ENCODE measurements at regions not wholly inside any gene's neighbourhood (a gene's known extent, or its start where the extent isn't known, plus 50 kb on each side); places are given as distances from the start of the nearest gene placed in this dataset.

DNA sequence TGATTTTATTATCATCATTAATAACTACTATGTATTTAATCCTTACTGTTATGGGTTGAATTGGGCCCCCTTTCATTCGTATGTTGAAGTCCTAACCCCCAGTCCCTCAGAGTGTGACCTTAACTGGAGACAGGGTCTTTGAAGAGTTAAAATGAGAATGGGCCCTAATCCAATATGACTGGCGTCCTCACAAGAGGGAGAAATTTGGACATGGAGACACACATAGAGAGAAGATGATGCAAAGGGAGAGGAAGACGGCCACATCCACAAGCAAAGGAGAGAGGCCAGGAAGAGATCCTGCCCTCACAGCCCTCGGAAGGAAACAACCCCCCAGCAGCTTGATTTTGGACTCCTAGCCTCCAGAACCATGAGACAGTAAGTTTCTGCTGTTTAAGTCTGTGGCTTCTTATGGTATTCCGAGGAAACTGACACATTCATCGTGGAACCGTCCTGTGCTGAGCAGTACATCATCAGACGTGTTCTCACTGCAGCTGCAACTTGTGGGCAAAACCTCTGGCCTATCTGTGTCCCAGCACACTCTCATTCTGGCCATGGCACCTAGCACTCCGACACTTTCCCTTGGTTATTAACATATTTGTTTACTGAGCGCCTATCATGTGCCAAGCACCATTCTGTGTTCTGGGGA, 127.6 kb downstream of the SLC38A6 start:
- no peak for DNase-seq (ENCODE audit: low spot score)

DNA sequence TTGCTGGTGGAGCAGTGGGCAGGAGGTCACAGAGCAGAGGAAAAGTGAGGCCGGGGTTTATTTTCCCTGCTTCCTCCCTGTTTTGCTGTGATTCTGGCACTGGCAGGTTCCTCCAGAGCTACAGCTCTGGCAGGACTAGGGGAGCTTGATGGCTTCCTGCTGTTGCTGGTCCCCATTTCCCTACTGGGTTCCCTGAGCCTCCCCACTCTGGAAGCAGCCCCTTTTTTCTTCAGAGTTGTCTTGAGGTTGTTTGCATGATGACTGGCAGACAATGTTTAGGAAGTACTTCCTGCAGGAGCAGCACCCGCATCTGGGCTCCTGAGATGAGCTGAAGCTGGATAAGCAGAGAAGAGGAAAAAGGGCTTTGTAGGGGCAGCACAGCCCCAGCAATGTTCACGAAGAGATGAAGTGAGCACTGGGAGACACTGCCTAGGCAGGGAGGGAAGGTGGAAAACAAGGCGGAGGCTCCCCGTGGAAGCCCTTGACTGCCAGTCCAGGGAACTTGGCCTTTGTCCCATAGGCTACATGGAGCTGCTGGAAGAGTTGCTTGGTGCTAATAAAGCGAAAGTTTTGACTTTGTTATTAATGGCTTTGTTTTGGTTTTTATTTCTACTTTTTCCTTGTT, 126.9 kb downstream of the SLC38A6 start:
- DNase-seq (ENCODE audit: low spot score): no peak

DNA sequence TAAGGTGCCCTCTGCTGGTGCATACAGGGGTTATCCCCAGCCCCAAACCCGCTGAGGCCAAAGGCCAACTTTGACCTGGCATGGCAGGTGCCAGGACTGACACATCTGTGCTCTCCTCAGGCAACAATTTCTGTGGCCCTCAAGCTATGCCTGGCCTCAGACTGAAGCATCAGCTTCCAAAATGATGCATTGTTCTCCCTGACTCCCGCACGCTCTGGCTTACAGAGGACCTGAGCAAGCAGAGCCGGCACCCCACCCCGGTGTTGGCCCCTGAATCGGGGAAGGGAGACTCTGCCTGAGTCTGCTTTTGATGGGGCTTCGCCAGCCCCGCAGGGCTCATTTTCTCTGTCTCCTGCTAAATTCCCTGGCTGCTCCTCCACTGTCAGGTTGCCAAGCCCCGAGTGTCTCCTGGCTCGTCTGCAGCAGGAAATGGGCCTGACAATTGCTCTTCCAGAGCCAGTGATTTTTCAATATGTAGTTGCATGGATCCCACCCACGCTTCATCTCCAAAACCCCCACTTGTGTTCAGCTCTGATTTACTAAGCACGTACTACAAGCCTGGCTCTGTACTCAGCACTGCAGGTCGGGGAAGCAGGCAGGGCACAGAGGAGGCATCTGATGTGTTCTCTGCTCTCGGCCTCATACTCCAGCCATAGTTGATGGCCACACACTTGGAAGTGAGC, 126.1 kb downstream of the SLC38A6 start:
- DNase-seq (ENCODE audit: low spot score): no peak

DNA sequence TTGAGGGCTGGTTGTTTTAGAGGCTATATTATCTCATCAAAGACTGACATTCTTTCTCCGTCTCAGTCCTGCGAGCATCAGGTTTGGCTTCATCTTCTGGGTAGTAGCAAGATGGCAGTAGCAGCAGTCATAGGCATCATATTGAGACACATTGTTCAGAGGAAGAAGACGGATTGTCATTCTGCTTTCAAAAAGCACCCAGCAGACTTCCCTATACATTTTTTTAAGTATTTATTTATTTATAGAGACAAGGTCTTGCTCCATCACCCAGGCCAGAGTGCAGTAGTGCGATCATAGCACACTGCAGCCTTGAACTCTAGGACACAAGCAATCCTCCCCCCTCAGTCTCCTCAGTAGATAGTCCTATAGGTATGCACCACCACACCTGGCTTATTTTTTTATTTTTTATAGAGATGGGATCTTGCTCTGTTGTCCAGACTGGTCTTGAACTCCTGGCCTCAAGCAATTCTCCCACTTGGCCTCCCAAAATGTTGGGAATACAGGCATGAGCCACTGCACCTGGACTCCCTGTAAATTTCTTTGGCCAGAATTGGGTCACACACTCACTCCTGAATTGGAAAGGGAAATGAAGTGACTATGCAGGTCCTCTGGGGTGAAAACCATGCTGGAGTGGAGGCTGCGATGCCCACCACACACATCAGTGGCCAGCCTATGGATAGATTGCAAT, 125.4 kb downstream of the SLC38A6 start:
- no peak for DNase-seq (ENCODE audit: low spot score)

DNA sequence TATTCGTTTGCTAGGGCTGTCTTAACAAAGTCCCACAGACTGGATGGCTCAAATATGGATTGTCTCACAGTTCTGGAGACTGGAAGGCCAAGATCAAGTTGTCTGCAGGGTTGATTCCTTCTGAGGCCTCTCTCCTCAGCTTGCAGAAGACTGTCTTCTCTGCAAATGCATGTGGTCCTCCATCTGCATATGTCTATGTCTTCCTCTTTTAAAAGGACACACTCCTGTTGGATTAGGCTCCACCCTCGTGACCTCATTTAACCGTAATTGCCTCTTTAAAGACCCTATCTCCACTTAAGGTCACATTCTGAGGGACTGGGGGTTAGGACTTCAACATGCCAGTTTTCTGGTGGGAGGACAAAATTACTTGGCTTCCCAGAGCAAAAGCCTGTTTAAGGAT, 123.3 kb downstream of the SLC38A6 start:
- DNase-seq (ENCODE audit: low spot score): no peak

DNA sequence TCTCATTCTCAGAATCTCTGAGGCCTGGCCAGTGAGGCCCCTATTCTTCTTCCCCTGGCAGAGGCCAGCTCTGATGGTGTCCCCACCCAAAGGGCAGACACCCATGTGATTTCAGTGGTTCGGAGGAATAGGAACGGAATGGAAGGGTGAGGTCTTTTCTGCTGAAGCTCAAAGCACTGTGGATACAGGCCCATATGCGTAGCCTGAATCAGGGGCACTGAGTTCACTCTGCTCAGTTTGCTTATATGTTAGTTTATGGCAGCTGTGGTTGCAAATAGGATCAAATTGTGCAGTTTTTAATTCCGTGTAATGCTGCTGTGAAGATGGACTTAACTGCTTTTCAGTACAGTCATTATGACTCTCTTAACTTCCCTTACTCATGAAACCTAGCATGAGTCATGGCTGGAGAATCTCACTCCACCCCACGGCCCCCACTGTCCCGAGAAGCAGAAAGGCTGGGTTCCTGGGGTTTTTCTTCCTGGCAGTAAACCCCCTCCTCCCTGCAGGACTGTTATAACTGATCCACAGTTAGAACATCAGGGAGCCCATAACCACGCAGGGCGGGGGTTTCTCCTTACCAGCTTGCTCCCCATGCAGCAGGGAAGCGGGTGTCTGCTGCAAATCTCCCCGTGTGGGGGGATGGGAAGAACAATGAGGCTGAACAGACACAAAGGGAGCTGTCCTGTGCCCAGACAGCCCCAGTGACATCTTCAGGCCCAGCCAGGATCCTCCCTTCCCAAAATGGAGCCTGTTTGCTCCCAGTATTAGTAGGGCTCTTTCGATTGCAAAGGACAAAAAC, 122.7 kb downstream of the SLC38A6 start:
- DNase-seq (ENCODE audit: low spot score): no peak

DNA sequence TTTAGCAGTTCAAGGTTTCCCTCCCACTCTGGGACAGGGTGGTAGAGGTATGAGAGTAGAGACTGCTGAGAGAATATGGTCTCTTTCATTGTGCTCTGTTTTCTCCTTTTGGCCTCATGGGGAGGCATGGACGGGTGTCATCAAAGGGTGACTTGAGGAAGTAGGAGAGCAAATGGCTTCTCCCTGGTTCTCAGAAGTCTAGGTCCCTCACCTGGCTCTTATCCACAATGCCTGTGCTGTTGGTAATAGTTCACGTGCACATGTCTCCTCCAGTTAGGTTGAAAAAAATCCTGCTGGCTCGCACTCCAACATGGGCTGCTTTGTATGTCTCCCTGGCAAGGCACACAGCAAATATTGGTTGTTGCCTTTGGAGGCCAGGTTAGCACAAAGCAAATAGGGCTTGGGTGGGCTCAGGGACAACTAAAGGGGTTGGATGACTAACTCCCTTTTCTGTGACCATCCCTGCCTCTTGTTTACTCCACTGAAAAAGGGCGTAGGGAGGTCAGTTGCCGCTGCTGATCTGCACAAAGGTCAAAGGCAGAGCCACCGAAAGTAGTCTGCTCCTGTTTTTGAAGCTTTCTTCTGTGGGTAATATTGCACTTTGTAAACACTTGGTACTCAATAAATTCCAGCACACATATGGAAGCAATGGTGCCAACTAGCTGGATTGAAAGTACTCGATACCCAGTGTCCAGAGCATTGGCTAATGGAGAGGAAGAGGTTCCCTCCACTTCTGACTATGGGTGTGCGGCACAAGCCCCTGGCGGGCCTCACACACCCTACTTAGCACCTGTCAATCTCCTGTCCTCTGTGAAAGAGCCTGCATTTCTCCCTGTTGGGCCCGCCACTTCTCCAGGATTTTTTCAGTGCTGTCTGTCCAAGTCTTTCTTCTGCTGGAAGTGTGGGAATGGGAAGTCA, 121.8 kb downstream of the SLC38A6 start:
- DNase-seq (ENCODE audit: low spot score): no peak
